Endothelial cell of umbilical vein (primary cell): ENCODE measurements at regions not wholly inside any gene's neighbourhood (a gene's known extent, or its start where the extent isn't known, plus 50 kb on each side); places are given as distances from the start of the nearest gene placed in this dataset.

Experiments used
- BruUV-seq: library from RNA; stranded (reverse); fragments of 400-500 nt; replicated peaks from 2 replicates; lab custom pipeline; 2021; lab: Mats Ljungman, UMichigan
- CTCF ChIA-PET: fragments of 300-600, 350-600 bp; sonication (Branson Sonifier 250); formaldehyde crosslinking; loops from one replicate; lab custom pipeline; 2021; ENCODE audit warnings: antibody characterized with exemption, inconsistent platforms; lab: Charles Lee
- POLR2A ChIA-PET: fragments of 300-600, 350-600 bp; sonication (Branson Sonifier 250); formaldehyde crosslinking; loops from one replicate; lab custom pipeline; 2021; ENCODE audit warnings: antibody characterized with exemption, inconsistent platforms; lab: Charles Lee
- DNase-seq: peaks from one replicate; pipeline ENCODE4 v3.0.0-alpha.2; 2011; ENCODE audit warnings: low read depth, low spot score
- FAIRE-seq: peaks from 2 replicates; lab custom pipeline; 2011; peaks lifted over from hg19 to GRCh38; lab: Jason Lieb, UNC
- H2AFZ ChIP-seq: 2 replicates; pipeline ENCODE4 v1.6.0; 2012; ENCODE audit warnings: low read depth, low read length, control low read depth, inconsistent platforms
- H3K27ac ChIP-seq: 2 replicates; pipeline ENCODE4 v1.5.1; 2011; ENCODE audit warnings: low read depth, mild to moderate bottlenecking, control low read depth, low read length, moderate library complexity; ENCODE audit not compliant: insufficient read depth
- H3K27me3 ChIP-seq, 2 experiments: 2 replicates each; pipeline versions ENCODE4 v1.6.0 to v1.6.1; 2011; ENCODE audit warnings: low read length in 2 of 2, mixed read lengths in 1 of 2; ENCODE audit not compliant: control insufficient read depth in 2 of 2, insufficient read depth in 2 of 2
- H3K36me3 ChIP-seq, 2 experiments: 2 replicates in 1 of 2; 3 replicates in 1 of 2; pipeline ENCODE4 v1.5.1; 2011; ENCODE audit warnings: low read length in 2 of 2, mild to moderate bottlenecking in 1 of 2, moderate library complexity in 1 of 2; ENCODE audit not compliant: control insufficient read depth in 2 of 2, insufficient read depth in 2 of 2; ENCODE audit errors: extremely low read depth in 1 of 2
- H3K4me1 ChIP-seq: 3 replicates; pipeline ENCODE4 v1.5.1; 2011; ENCODE audit warnings: mild to moderate bottlenecking, low read length; ENCODE audit not compliant: control insufficient read depth, insufficient read depth; ENCODE audit errors: extremely low read depth
- H3K4me2 ChIP-seq: 2 replicates; pipeline ENCODE4 v1.6.1; 2011; ENCODE audit warnings: low read length, control low read depth, mixed read lengths; ENCODE audit not compliant: insufficient read depth
- H3K4me3 ChIP-seq, 3 experiments: fragments of 200-600 bp in 1 of 3; sonication (generic), shearing (Covaris generic) in 1 of 3; replicated peaks in 1 of 3; 2 replicates each; pipeline ENCODE4 v1.5.1; 2011 to 2016; ENCODE audit warnings: control low read depth in 3 of 3, low read length in 3 of 3, mild to moderate bottlenecking in 2 of 3, inconsistent platforms in 1 of 3, low read depth in 1 of 3, moderate library complexity in 1 of 3; ENCODE audit not compliant: insufficient read depth in 1 of 3
- H3K79me2 ChIP-seq: 2 replicates; pipeline ENCODE4 v1.6.0; 2012; ENCODE audit warnings: low read length, inconsistent platforms; ENCODE audit not compliant: control insufficient read depth, insufficient read depth
- H3K9ac ChIP-seq: replicated peaks from 2 replicates; pipeline ENCODE3; 2011; ENCODE audit warnings: low read length, control low read depth; ENCODE audit not compliant: insufficient read depth; ENCODE audit errors: extremely low read depth
- H3K9me1 ChIP-seq: replicated peaks from 3 replicates; pipeline ENCODE4 v1.6.0; 2011; ENCODE audit warnings: mild to moderate bottlenecking, low read length; ENCODE audit not compliant: control insufficient read depth, insufficient read depth; ENCODE audit errors: extremely low read depth
- H3K9me3 ChIP-seq: replicated peaks from 2 replicates; pipeline ENCODE4 v1.5.1; 2012; ENCODE audit warnings: low read length, inconsistent platforms; ENCODE audit not compliant: control insufficient read depth, insufficient read depth
- H4K20me1 ChIP-seq: replicated peaks from 2 replicates; pipeline ENCODE3; 2011; ENCODE audit warnings: mild to moderate bottlenecking, low read length; ENCODE audit not compliant: control insufficient read depth, insufficient read depth; ENCODE audit errors: extremely low read depth
- CTCF ChIP-seq, 2 donors: IDR thresholded peaks; 1 replicate in 1 of 2; 2 replicates in 1 of 2; pipeline ENCODE4 v1.5.1; 2011; ENCODE audit warnings: low read length in 2 of 2, mild to moderate bottlenecking in 2 of 2, moderate library complexity in 2 of 2, control low read depth in 1 of 2, inconsistent platforms in 1 of 2, low read depth in 1 of 2; ENCODE audit not compliant: insufficient read depth in 1 of 2; ENCODE audit errors: extremely low read depth in 1 of 2
- FOS ChIP-seq: IDR thresholded peaks from 2 replicates; pipeline ENCODE4 v1.6.1; 2011; ENCODE audit warnings: mild to moderate bottlenecking, low read length, moderate library complexity, borderline replicate concordance; ENCODE audit not compliant: insufficient read depth
- GATA2 ChIP-seq: IDR thresholded peaks from 2 replicates; pipeline ENCODE4 v1.7.0; 2011; ENCODE audit warnings: low read depth, mild to moderate bottlenecking, moderate library complexity, mixed read lengths, low read length; ENCODE audit not compliant: insufficient read length, insufficient read depth
- JUN ChIP-seq: IDR thresholded peaks from 2 replicates; pipeline ENCODE4 v1.6.1; 2011; ENCODE audit warnings: borderline replicate concordance, low read depth; ENCODE audit not compliant: insufficient read length, insufficient read depth
- MAX ChIP-seq: IDR thresholded peaks from 2 replicates; pipeline ENCODE4 v1.6.1; 2011; ENCODE audit not compliant: insufficient read depth, insufficient read length
- MYC ChIP-seq: IDR thresholded peaks from one replicate; pipeline ENCODE4 v1.6.1; 2011; ENCODE audit warnings: mild to moderate bottlenecking, low read depth, low read length
- POLR2A ChIP-seq: IDR thresholded peaks from 2 replicates; pipeline ENCODE4 v1.6.1; 2012; ENCODE audit warnings: low read depth, mild to moderate bottlenecking, control low read depth, low read length
- POLR2AphosphoS5 ChIP-seq: IDR thresholded peaks from 2 replicates; pipeline ENCODE4 v1.6.1; 2012; ENCODE audit warnings: low read depth, mild to moderate bottlenecking, control low read depth, low read length, moderate library complexity; ENCODE audit not compliant: insufficient read depth
- dilution Hi-C: fragments of 300-500 bp; cut with MboI; formaldehyde crosslinking; loops from one replicate; pipeline ENCODE4 v1.15.0; 2019; ENCODE audit warnings: low sequenced_read_pairs; ENCODE audit not compliant: extremely low pct_ligation_motif_present
- intact Hi-C: fragments of 100-400 bp; cut with micrococcal nuclease; formaldehyde crosslinking; loops from one replicate; pipeline ENCODE4 v1.10.0; 2022

GRCh38 chr15:62291262-62291661 lies 126.2 kb upstream of the C2CD4B start:
- Histone ChIP-seq H4K20me1 (no peaks in the 10 kb centered on the region), H3K4me3 (no peak overlapping the region), H3K9me1 (no peaks in the 10 kb centered on the region), H3K4me2 (no peak overlapping the region), H3K4me1 (no peaks in the 10 kb centered on the region), H3K79me2 (no peaks in the 10 kb centered on the region), H3K27me3 (peaks cover 8 to 13% of the 10 kb centered on the region in 2 experiments), H2AFZ (no peak overlapping the region), H3K9me3 (no peaks in the 10 kb centered on the region), H3K36me3 (no peaks in the 10 kb centered on the region), H3K9ac (no peak overlapping the region), H3K27ac (no peak overlapping the region)
- dilution Hi-C loops (no loop called here), intact Hi-C loops (no loop called here)
- DNase-seq (no peak), FAIRE-seq (no peak)
- ChIA-PET POLR2A (no interaction called here), CTCF (interaction anchor here (1.4 kb wide), 1 partner anchor 16 kb away, joined by 6 read pairs; no protein-coding TSS in a partner anchor)
- TF ChIP-seq CTCF (IDR thresholded peaks at IDR 0.05; ENCODE audit: extremely low read depth in 1 of 2, insufficient read depth in 1 of 2, low read depth in 1 of 2, low read length in 2 of 2) (no peak), FOS (no peak), POLR2A (no peak), MAX (no peak), GATA2 (no peak), JUN (no peak), POLR2AphosphoS5 (no peak), MYC (no peak)
- no TSS peak for BruUV-seq
